ENCODE measurements at regions not wholly inside any gene's neighbourhood (a gene's known extent, or its start where the extent isn't known, plus 50 kb on each side); places are given as distances from the start of the nearest gene placed in this dataset.

- no peak overlapping the region for H3K4me3 ChIP-seq (ENCODE audit: low read length)
- DNase-seq (ENCODE audit: low read depth), result no peak
- TF ChIP-seq CTCF (conservative IDR thresholded peaks at IDR 0.05; ENCODE audit: low read length), result no peak
Measured at GRCh38 chr10:10293041-10293440, 724.6 kb upstream of the CELF2 start.

GRCh38 chr10:10293481-10293951 is 724.2 kb upstream of the CELF2 start:
- DNase-seq (ENCODE audit: low read depth), result no peak
- H3K4me3 ChIP-seq (ENCODE audit: low read length), result no peak overlapping the region
- no peak for TF ChIP-seq CTCF (conservative IDR thresholded peaks at IDR 0.05; ENCODE audit: low read length)

GRCh38 chr10:10294184-10294880 is 723.3 kb upstream of the CELF2 start:
- DNase-seq (ENCODE audit: low read depth), result no peak
- no peak for TF ChIP-seq CTCF (conservative IDR thresholded peaks at IDR 0.05; ENCODE audit: low read length)
- no peak overlapping the region for H3K4me3 ChIP-seq (ENCODE audit: low read length)

GRCh38 chr10:10294881-10295529 is 722.7 kb upstream of the CELF2 start:
- DNase-seq (ENCODE audit: low read depth), result no peak
- no peak for TF ChIP-seq CTCF (conservative IDR thresholded peaks at IDR 0.05; ENCODE audit: low read length)
- H3K4me3 ChIP-seq (ENCODE audit: low read length), result no peak overlapping the region

- H3K4me3 ChIP-seq (ENCODE audit: low read length), result no peak overlapping the region
- no peak for DNase-seq (ENCODE audit: low read depth)
- no peak for TF ChIP-seq CTCF (conservative IDR thresholded peaks at IDR 0.05; ENCODE audit: low read length)
Measured at GRCh38 chr10:10295537-10295936, 722.1 kb upstream of the CELF2 start.

GRCh38 chr10:10302689-10303088 is 715.0 kb upstream of the CELF2 start:
- no peak overlapping the region for H3K4me3 ChIP-seq (ENCODE audit: low read length)
- no peak for DNase-seq (ENCODE audit: low read depth)
- TF ChIP-seq CTCF (conservative IDR thresholded peaks at IDR 0.05; ENCODE audit: low read length), result no peak

GRCh38 chr10:10307036-10307435 is 710.6 kb upstream of the CELF2 start:
- H3K4me3 ChIP-seq (ENCODE audit: low read length), result no peak overlapping the region
- DNase-seq (ENCODE audit: low read depth), result no peak
- no peak for TF ChIP-seq CTCF (conservative IDR thresholded peaks at IDR 0.05; ENCODE audit: low read length)

Measured in AG10803 (cell line).